IMR-90 (cell line): ENCODE measurements at regions not wholly inside any gene's neighbourhood (a gene's known extent, or its start where the extent isn't known, plus 50 kb on each side); places are given as distances from the start of the nearest gene placed in this dataset.

Source experiments
- ATAC-seq: fragments of 200-7000 bp; cut with Tn5 transposase; 2 replicates; pipeline ENCODE4 v1.9.1; 2020; ENCODE audit warnings: low read depth, mild to moderate bottlenecking, moderate library complexity
- BruUV-seq: library from RNA; stranded (reverse); fragments of 400-500 nt; replicated peaks from 2 replicates; lab custom pipeline; 2021; lab: Mats Ljungman, UMichigan
- CTCF ChIA-PET: fragments of 300-600 bp; formaldehyde crosslinking; extraction: SDS; loops from one replicate; lab custom pipeline; 2021; ENCODE audit warnings: antibody characterized with exemption; lab: Yijun Ruan, JAX
- POLR2A ChIA-PET: fragments of 300-600 bp; sonication (Branson Sonifier 250); formaldehyde crosslinking; loops from one replicate; lab custom pipeline; 2022; ENCODE audit warnings: antibody characterized with exemption; ENCODE audit not compliant: unreplicated experiment; lab: Charles Lee
- DNase-seq: peaks from one replicate; pipeline ENCODE4 v3.0.0; 2013
- H2AFZ ChIP-seq: replicated peaks from 2 replicates; pipeline ENCODE3; 2013; ENCODE audit warnings: low read length, mild to moderate bottlenecking; ENCODE audit not compliant: poor library complexity
- H2AK5ac ChIP-seq: 2 replicates; pipeline ENCODE4 v1.6.1; 2013; ENCODE audit warnings: low read depth, low read length, inconsistent platforms
- H2AK9ac ChIP-seq: replicated peaks from 2 replicates; pipeline ENCODE3; 2013; ENCODE audit warnings: mild to moderate bottlenecking, low read depth, low read length, moderate library complexity; ENCODE audit not compliant: poor library complexity
- H2BK120ac ChIP-seq: 2 replicates; pipeline ENCODE4 v1.6.1; 2013; ENCODE audit warnings: low read depth, low read length, inconsistent platforms
- H2BK15ac ChIP-seq: 3 replicates; pipeline ENCODE4 v1.6.1; 2013; ENCODE audit warnings: low read depth, low read length, inconsistent platforms
- H2BK20ac ChIP-seq: 2 replicates; pipeline ENCODE4 v1.6.1; 2013; ENCODE audit warnings: low read depth, mild to moderate bottlenecking, inconsistent platforms, low read length, moderate library complexity
- H2BK5ac ChIP-seq: 2 replicates; pipeline ENCODE4 v1.6.1; 2013; ENCODE audit warnings: mild to moderate bottlenecking, low read depth, low read length, inconsistent platforms; ENCODE audit not compliant: poor library complexity, severe bottlenecking
- H3K14ac ChIP-seq: replicated peaks from 2 replicates; pipeline ENCODE4 v1.6.1; 2013; ENCODE audit warnings: low read depth, low read length, inconsistent platforms
- H3K18ac ChIP-seq: 2 replicates; pipeline ENCODE4 v1.6.1; 2013; ENCODE audit warnings: low read depth, low read length, control low read depth
- H3K23ac ChIP-seq: 2 replicates; pipeline ENCODE4 v1.6.1; 2013; ENCODE audit warnings: low read depth, low read length, inconsistent platforms
- H3K27ac ChIP-seq: 2 replicates; pipeline ENCODE4 v1.5.1; 2013; ENCODE audit warnings: mild to moderate bottlenecking, control low read depth, low read length; ENCODE audit not compliant: insufficient read depth
- H3K27me3 ChIP-seq: 2 replicates; pipeline ENCODE4 v1.6.1; 2013; ENCODE audit warnings: low read length; ENCODE audit not compliant: control insufficient read depth, insufficient read depth
- H3K36me3 ChIP-seq: 2 replicates; pipeline ENCODE4 v1.6.1; 2013; ENCODE audit warnings: low read length, mixed read lengths; ENCODE audit not compliant: control insufficient read depth, insufficient read depth
- H3K4ac ChIP-seq: 2 replicates; pipeline ENCODE4 v1.6.1; 2013; ENCODE audit warnings: low read depth, low read length, inconsistent platforms
- H3K4me1 ChIP-seq: 2 replicates; pipeline ENCODE4 v1.6.1; 2013; ENCODE audit warnings: low read length, mixed read lengths; ENCODE audit not compliant: control insufficient read depth, insufficient read depth
- H3K4me2 ChIP-seq: 2 replicates; pipeline ENCODE4 v1.6.1; 2013; ENCODE audit warnings: low read depth, mild to moderate bottlenecking, control low read depth, low read length, moderate library complexity
- H3K4me3 ChIP-seq: 2 replicates; pipeline ENCODE4 v1.5.1; 2013; ENCODE audit warnings: low read depth, mild to moderate bottlenecking, control low read depth, low read length, moderate library complexity; ENCODE audit not compliant: insufficient read depth
- H3K56ac ChIP-seq: 2 replicates; pipeline ENCODE4 v1.6.1; 2013; ENCODE audit warnings: low read length, inconsistent platforms; ENCODE audit not compliant: insufficient read depth; ENCODE audit errors: extremely low read depth
- H3K79me1 ChIP-seq, 2 experiments: 2 replicates each; pipeline ENCODE4 v1.6.1; 2013; ENCODE audit warnings: low read length in 2 of 2, inconsistent platforms in 1 of 2, low read depth in 1 of 2
- H3K9ac ChIP-seq: 2 replicates; pipeline ENCODE4 v1.6.1; 2013; ENCODE audit warnings: low read depth, low read length, control low read depth
- H3K9me1 ChIP-seq: 2 replicates; pipeline ENCODE4 v1.6.1; 2013; ENCODE audit warnings: low read length, inconsistent platforms; ENCODE audit not compliant: insufficient read depth
- H3K9me3 ChIP-seq: 2 replicates; pipeline ENCODE4 v1.6.1; 2013; ENCODE audit warnings: low read length; ENCODE audit not compliant: control insufficient read depth, insufficient read depth
- H4K20me1 ChIP-seq: 2 replicates; pipeline ENCODE4 v1.6.1; 2013; ENCODE audit warnings: low read length, inconsistent platforms; ENCODE audit not compliant: insufficient read depth
- H4K5ac ChIP-seq: 2 replicates; pipeline ENCODE4 v1.6.1; 2013; ENCODE audit warnings: mild to moderate bottlenecking, low read depth, low read length, control low read depth
- H4K8ac ChIP-seq, 2 experiments: 2 replicates each; pipeline ENCODE4 v1.6.1; 2013; ENCODE audit warnings: low read depth in 2 of 2, low read length in 2 of 2, control low read depth in 1 of 2, inconsistent platforms in 1 of 2
- H4K91ac ChIP-seq: 2 replicates; pipeline ENCODE4 v1.6.1; 2013; ENCODE audit warnings: low read depth, low read length, inconsistent platforms; ENCODE audit not compliant: insufficient read depth
- CHD1 ChIP-seq: IDR thresholded peaks from 2 replicates; pipeline ENCODE4 v1.6.1; 2012; ENCODE audit warnings: low read depth, low read length, improper control_type of control experiment
- FOS ChIP-seq: fragments of 150-350 bp; IDR thresholded peaks from 2 replicates; pipeline ENCODE4 v1.6.1; 2016; ENCODE audit warnings: low read depth, low read length
- MAFK ChIP-seq: IDR thresholded peaks from 2 replicates; pipeline ENCODE4 v1.6.1; 2012; ENCODE audit warnings: low read depth, low read length, improper control_type of control experiment
- MAZ ChIP-seq: IDR thresholded peaks from 2 replicates; pipeline ENCODE4 v1.6.1; 2012; ENCODE audit warnings: low read depth, mild to moderate bottlenecking, low read length, improper control_type of control experiment, moderate library complexity, borderline replicate concordance
- NFE2L2 ChIP-seq: fragments of 150-350 bp; IDR thresholded peaks from 2 replicates; pipeline ENCODE4 v1.6.1; 2016; ENCODE audit warnings: low read depth, mild to moderate bottlenecking, low read length
- POLR2A ChIP-seq: IDR thresholded peaks from 2 replicates; pipeline ENCODE4 v1.6.1; 2012; ENCODE audit warnings: mild to moderate bottlenecking, low read depth, low read length
- RCOR1 ChIP-seq: IDR thresholded peaks from 2 replicates; pipeline ENCODE4 v1.6.1; 2012; ENCODE audit warnings: mild to moderate bottlenecking, low read length, improper control_type of control experiment; ENCODE audit not compliant: insufficient replicate concordance
- WGBS, 2 experiments: methylation state at CpG; one replicate each; pipeline versions ENCODE4 v1.1.5 to v1.1.7; 2013; ENCODE audit warnings: missing lambda C conversion rate in 2 of 2; ENCODE audit not compliant: insufficient read length in 1 of 2; ENCODE audit errors: extremely low coverage in 2 of 2; 5-methylcytosine and 5-hydroxymethylcytosine counted together
- dilution Hi-C: fragments of 300-500 bp; cut with HindIII; formaldehyde crosslinking; loops from one replicate; pipeline ENCODE4 v1.14.3; 2018; ENCODE audit warnings: low sequenced_read_pairs; ENCODE audit not compliant: unreplicated experiment
- in situ Hi-C: fragments of 300-500 bp; cut with MboI; formaldehyde crosslinking; loops from 3 replicates; pipeline ENCODE4 v1.14.3; 2019; ENCODE audit warnings: low sequenced_read_pairs, inconsistent platforms, mixed read lengths
- intact Hi-C: fragments of 100-400 bp; cut with micrococcal nuclease; formaldehyde crosslinking; loops from 2 replicates; pipeline ENCODE4 v1.10.0; 2022
- TF ChIP-seq, protein P1 (sequence below): fragments of 150-350 bp; IDR thresholded peaks from 2 replicates; pipeline ENCODE4 v1.6.1; 2016; ENCODE audit warnings: low read depth, mild to moderate bottlenecking, low read length, moderate library complexity, borderline replicate concordance

DNA sequence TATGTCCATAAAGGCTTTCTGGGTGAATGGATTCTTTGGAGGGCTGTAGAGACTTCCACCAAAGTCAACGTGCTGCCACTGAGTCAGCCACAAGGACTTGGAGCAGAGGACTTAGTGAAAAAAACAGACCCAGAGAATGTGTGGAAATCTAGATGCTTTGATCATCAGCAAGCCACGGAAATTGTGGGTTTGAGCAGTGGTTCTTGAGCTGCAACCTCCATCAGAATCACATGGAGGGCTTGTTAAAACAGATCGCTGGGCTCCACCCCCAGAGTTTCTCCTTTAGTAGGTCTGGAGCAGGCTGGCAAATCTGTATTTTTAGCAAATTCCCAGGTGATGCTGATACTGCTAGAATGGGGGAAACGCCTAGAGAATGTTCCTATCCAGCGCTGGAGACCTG, 95.3 kb downstream of the RBM43 start:
- no peak overlapping the region for H3K4me2 ChIP-seq
- no peak overlapping the region for H2BK15ac ChIP-seq
- intact Hi-C loops, result no loop called here
- no peaks in the 10 kb centered on the region for H3K9me3 ChIP-seq
- H2BK120ac ChIP-seq, result no peak overlapping the region
- H3K79me1 ChIP-seq, result no peaks in the 10 kb centered on the region
- H2BK5ac ChIP-seq, result no peak overlapping the region
- no peaks in the 10 kb centered on the region; the same call in 1 of the 2 replicates for H3K4me1 ChIP-seq
- no peak overlapping the region for H3K23ac ChIP-seq
- in situ Hi-C loops, result no loop called here
- ChIA-PET CTCF (no interaction called here), POLR2A (no interaction called here)
- no peak overlapping the region for H2AFZ ChIP-seq
- WGBS, 2 experiments, result 94% methylated on average over 3 of the region's 5 CpGs; no CpG with 5 or more reads in 1 of the 2 experiments
- no peak overlapping the region for H2AK5ac ChIP-seq
- H3K36me3 ChIP-seq, result no peaks in the 10 kb centered on the region
- BruUV-seq, result no TSS peak
- no peaks in the 10 kb centered on the region; the same call in 1 of the 2 replicates for H3K27me3 ChIP-seq
- H4K20me1 ChIP-seq, result no peaks in the 10 kb centered on the region
- no peak overlapping the region for H4K8ac ChIP-seq
- no peak overlapping the region for H3K4me3 ChIP-seq
- H4K91ac ChIP-seq, result no peak overlapping the region
- ATAC-seq, result no peak
- dilution Hi-C loops, result no loop called here
- H2BK20ac ChIP-seq, result no peak overlapping the region
- H2AK9ac ChIP-seq, result no peak overlapping the region
- H3K18ac ChIP-seq, result no peak overlapping the region
- no peak overlapping the region for H3K14ac ChIP-seq
- no peak overlapping the region for H3K4ac ChIP-seq
- H4K5ac ChIP-seq, result no peak overlapping the region
- no peak for TF ChIP-seq MAZ
- no peak for TF ChIP-seq POLR2A
- no peak for TF ChIP-seq MAFK
- TF ChIP-seq NFE2L2, result no peak
- TF ChIP-seq, protein P1, sequence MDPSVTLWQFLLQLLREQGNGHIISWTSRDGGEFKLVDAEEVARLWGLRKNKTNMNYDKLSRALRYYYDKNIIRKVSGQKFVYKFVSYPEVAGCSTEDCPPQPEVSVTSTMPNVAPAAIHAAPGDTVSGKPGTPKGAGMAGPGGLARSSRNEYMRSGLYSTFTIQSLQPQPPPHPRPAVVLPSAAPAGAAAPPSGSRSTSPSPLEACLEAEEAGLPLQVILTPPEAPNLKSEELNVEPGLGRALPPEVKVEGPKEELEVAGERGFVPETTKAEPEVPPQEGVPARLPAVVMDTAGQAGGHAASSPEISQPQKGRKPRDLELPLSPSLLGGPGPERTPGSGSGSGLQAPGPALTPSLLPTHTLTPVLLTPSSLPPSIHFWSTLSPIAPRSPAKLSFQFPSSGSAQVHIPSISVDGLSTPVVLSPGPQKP, result no peak
- no peak for TF ChIP-seq FOS
- no peak for TF ChIP-seq RCOR1
- no peak for TF ChIP-seq CHD1
- no peak overlapping the region for H3K27ac ChIP-seq
- H3K9me1 ChIP-seq, result no peaks in the 10 kb centered on the region
- H3K9ac ChIP-seq, result no peak overlapping the region
- no peak for DNase-seq
- H3K56ac ChIP-seq, result no peak overlapping the region
